ENCODE measurements at regions not wholly inside any gene's neighbourhood (a gene's known extent, or its start where the extent isn't known, plus 50 kb on each side); places are given as distances from the start of the nearest gene placed in this dataset.
A peak's percentile ranks its signal among the peaks of the same experiment; 100 is the strongest.

GRCh38 chr11:86743223-86744118, 56.9 kb upstream of the PRSS23 start (continued):
- TF ChIP-seq PATZ1 (tag by site-specific recombination; IDR thresholded peaks at IDR 0.05) (peak; percentile 20; the same call in 1 of the 2 replicates), FEZF1 (tag by site-specific recombination; IDR thresholded peaks at IDR 0.05) (peak; percentile 47), ZEB2 (tag by site-specific recombination; IDR thresholded peaks at IDR 0.05) (peak; percentile 70), ZNF155 (tag by site-specific recombination; IDR thresholded peaks at IDR 0.05) (no peak), ZNF645 (tag by site-specific recombination; IDR thresholded peaks at IDR 0.05) (no peak), ZNF707 (tag by site-specific recombination; IDR thresholded peaks at IDR 0.05) (0 out of 2 replicates have a peak, but pooled peaks have one; percentile 32), TSHZ1 (tag by site-specific recombination; IDR thresholded peaks at IDR 0.05; ENCODE audit: borderline replicate concordance) (no peak), ZNF544 (tag by site-specific recombination; IDR thresholded peaks at IDR 0.05) (no peak), ZNF664 (tag by site-specific recombination; IDR thresholded peaks at IDR 0.05) (no peak), ZNF623 (tag by site-specific recombination; IDR thresholded peaks at IDR 0.05) (no peak), SCRT2 (tag by site-specific recombination; IDR thresholded peaks at IDR 0.05) (peak; percentile 87), SP7 (tag by site-specific recombination; IDR thresholded peaks at IDR 0.05) (peak; percentile 78; the same call in 1 of the 2 replicates), INSM2 (tag by site-specific recombination; IDR thresholded peaks at IDR 0.05) (0 out of 2 replicates have a peak, but pooled peaks have one; percentile 12), SP3 (tag by site-specific recombination; IDR thresholded peaks at IDR 0.05) (no peak), ZNF239 (tag by site-specific recombination; IDR thresholded peaks at IDR 0.05) (no peak), ZIC2 (tag by site-specific recombination; IDR thresholded peaks at IDR 0.05) (peak; percentile 59; the same call in 1 of the 2 replicates), ZFP41 (tag by site-specific recombination; IDR thresholded peaks at IDR 0.05; ENCODE audit: borderline replicate concordance) (no peak), ZNF530 (tag by site-specific recombination; IDR thresholded peaks at IDR 0.05; ENCODE audit: low read depth) (no peak), ZNF629 (tag by site-specific recombination; IDR thresholded peaks at IDR 0.05) (peak; percentile 84), ZNF394 (tag by site-specific recombination; IDR thresholded peaks at IDR 0.05; ENCODE audit: borderline replicate concordance) (0 out of 2 replicates have a peak, but pooled peaks have one; percentile 29), ZNF223 (tag by site-specific recombination; IDR thresholded peaks at IDR 0.05) (no peak), EGR2 (tag by site-specific recombination; IDR thresholded peaks at IDR 0.05; ENCODE audit: low read depth) (0 out of 2 replicates have a peak, but pooled peaks have one; percentile 17), KLF8 (tag by site-specific recombination; IDR thresholded peaks at IDR 0.05) (0 out of 2 replicates have a peak, but pooled peaks have one; percentile 14), TRIM28 (IDR thresholded peaks at IDR 0.05; ENCODE audit: borderline replicate concordance, low read length) (peak; percentile 34; the same call in 1 of the 2 replicates), ZNF785 (tag by site-specific recombination; IDR thresholded peaks at IDR 0.05) (no peak)

Data from HEK293 (cell line).